Astrocyte (in vitro differentiated cells and primary cell): ENCODE measurements at regions not wholly inside any gene's neighbourhood (a gene's known extent, or its start where the extent isn't known, plus 50 kb on each side); places are given as distances from the start of the nearest gene placed in this dataset.

Source experiments
- EZH2 ChIP-seq: IDR thresholded peaks from 2 replicates; pipeline ENCODE4 v1.6.1; 2012; ENCODE audit warnings: mild to moderate bottlenecking, low read length, inconsistent platforms; ENCODE audit not compliant: insufficient read depth
- TF ChIP-seq, protein P1 (sequence below): IDR thresholded peaks from 2 replicates; pipeline ENCODE4 v1.5.1; 2011; ENCODE audit warnings: low read depth, mild to moderate bottlenecking, inconsistent platforms, low read length, moderate library complexity; ENCODE audit not compliant: insufficient read depth

DNA sequence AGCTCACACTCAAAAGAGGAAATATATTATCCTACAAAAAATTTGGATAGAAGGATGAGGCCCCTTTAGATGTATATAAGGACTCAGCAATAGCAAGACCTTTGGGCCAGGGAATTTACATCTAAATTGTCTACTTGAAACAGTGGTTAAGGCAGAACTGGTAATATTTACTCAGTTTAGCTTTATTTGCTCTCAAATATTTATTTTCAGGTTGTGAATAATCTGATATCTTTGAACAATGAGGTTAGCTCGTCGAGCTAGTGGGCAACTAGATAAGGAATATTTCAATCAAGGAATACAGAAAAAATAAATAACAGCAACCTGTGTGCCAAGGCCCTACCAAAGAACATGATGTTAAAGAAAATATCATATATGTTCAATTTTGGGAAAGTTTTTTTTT is 966.3 kb downstream of the DTWD2 start:
- TF ChIP-seq, protein P1, sequence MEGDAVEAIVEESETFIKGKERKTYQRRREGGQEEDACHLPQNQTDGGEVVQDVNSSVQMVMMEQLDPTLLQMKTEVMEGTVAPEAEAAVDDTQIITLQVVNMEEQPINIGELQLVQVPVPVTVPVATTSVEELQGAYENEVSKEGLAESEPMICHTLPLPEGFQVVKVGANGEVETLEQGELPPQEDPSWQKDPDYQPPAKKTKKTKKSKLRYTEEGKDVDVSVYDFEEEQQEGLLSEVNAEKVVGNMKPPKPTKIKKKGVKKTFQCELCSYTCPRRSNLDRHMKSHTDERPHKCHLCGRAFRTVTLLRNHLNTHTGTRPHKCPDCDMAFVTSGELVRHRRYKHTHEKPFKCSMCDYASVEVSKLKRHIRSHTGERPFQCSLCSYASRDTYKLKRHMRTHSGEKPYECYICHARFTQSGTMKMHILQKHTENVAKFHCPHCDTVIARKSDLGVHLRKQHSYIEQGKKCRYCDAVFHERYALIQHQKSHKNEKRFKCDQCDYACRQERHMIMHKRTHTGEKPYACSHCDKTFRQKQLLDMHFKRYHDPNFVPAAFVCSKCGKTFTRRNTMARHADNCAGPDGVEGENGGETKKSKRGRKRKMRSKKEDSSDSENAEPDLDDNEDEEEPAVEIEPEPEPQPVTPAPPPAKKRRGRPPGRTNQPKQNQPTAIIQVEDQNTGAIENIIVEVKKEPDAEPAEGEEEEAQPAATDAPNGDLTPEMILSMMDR = no peak
- no peak for TF ChIP-seq EZH2
